ENCODE measurements at regions not wholly inside any gene's neighbourhood (a gene's known extent, or its start where the extent isn't known, plus 50 kb on each side); places are given as distances from the start of the nearest gene placed in this dataset.

GRCh38 chr18:8893221-8893620 lies 187.9 kb downstream of the MTCL1 start:
- no peak for TF ChIP-seq CTCF (IDR thresholded peaks at IDR 0.05)
- ChIA-PET CTCF (no interaction called here), POLR2A (no interaction called here)
- H3K9me3 Mint-ChIP-seq = peaks cover 2% of the 10 kb centered on the region
- DNase-seq (no peak), ATAC-seq (no peak)
- peaks cover 1% of the 10 kb centered on the region for H3K36me3 Mint-ChIP-seq (ENCODE audit: low read depth)
- H3K27me3 Mint-ChIP-seq = no peaks in the 10 kb centered on the region
- H3K4me3 Mint-ChIP-seq = no peak overlapping the region
- no peak overlapping the region for H3K27ac Mint-ChIP-seq
- H3K4me1 Mint-ChIP-seq (ENCODE audit: low read depth) = no peaks in the 10 kb centered on the region
- intact Hi-C loops (cut with micrococcal nuclease) = no loop called here

- DNase-seq (no peak), ATAC-seq (no peak)
- CTCF ChIA-PET = interaction anchor here (0.8 kb wide), 1 partner anchor 241 kb away, joined by 3 read pairs; no protein-coding TSS in a partner anchor
- TF ChIP-seq CTCF (IDR thresholded peaks at IDR 0.05) = no peak
- POLR2A ChIA-PET = no interaction called here
- Mint-ChIP-seq H3K36me3 (ENCODE audit: low read depth) (no peaks in the 10 kb centered on the region), H3K9me3 (peaks cover 2% of the 10 kb centered on the region), H3K27ac (no peak overlapping the region), H3K27me3 (no peaks in the 10 kb centered on the region), H3K4me3 (no peak overlapping the region), H3K4me1 (ENCODE audit: low read depth) (no peaks in the 10 kb centered on the region)
- intact Hi-C loops (cut with micrococcal nuclease) = no loop called here
These were observed 188.4 kb downstream of the MTCL1 start for GRCh38 chr18:8893628-8894231.

- no peak overlapping the region for H3K27ac Mint-ChIP-seq
- no peak for TF ChIP-seq CTCF (IDR thresholded peaks at IDR 0.05)
- DNase-seq (no peak), ATAC-seq (no peak)
- no peaks in the 10 kb centered on the region for H3K36me3 Mint-ChIP-seq (ENCODE audit: low read depth)
- H3K4me1 Mint-ChIP-seq (ENCODE audit: low read depth) = no peaks in the 10 kb centered on the region
- ChIA-PET POLR2A (no interaction called here), CTCF (interaction anchor here (0.8 kb wide), 1 partner anchor 242 kb away, joined by 3 read pairs; no protein-coding TSS in a partner anchor)
- intact Hi-C loops (cut with micrococcal nuclease) = no loop called here
- H3K4me3 Mint-ChIP-seq = no peak overlapping the region
- peaks cover 2% of the 10 kb centered on the region for H3K9me3 Mint-ChIP-seq
- no peaks in the 10 kb centered on the region for H3K27me3 Mint-ChIP-seq
These were observed 189.5 kb downstream of the MTCL1 start for GRCh38 chr18:8894823-8895222.

- Mint-ChIP-seq H3K27ac (no peak overlapping the region), H3K36me3 (ENCODE audit: low read depth) (no peaks in the 10 kb centered on the region), H3K9me3 (peaks cover 2% of the 10 kb centered on the region), H3K4me3 (no peak overlapping the region), H3K27me3 (no peaks in the 10 kb centered on the region), H3K4me1 (ENCODE audit: low read depth) (no peaks in the 10 kb centered on the region)
- intact Hi-C loops (cut with micrococcal nuclease) = no loop called here
- ChIA-PET POLR2A (no interaction called here), CTCF (no interaction called here)
- DNase-seq (no peak), ATAC-seq (no peak)
- TF ChIP-seq CTCF (IDR thresholded peaks at IDR 0.05) = no peak
These were observed 190.0 kb downstream of the MTCL1 start for GRCh38 chr18:8895341-8895740.

DNA sequence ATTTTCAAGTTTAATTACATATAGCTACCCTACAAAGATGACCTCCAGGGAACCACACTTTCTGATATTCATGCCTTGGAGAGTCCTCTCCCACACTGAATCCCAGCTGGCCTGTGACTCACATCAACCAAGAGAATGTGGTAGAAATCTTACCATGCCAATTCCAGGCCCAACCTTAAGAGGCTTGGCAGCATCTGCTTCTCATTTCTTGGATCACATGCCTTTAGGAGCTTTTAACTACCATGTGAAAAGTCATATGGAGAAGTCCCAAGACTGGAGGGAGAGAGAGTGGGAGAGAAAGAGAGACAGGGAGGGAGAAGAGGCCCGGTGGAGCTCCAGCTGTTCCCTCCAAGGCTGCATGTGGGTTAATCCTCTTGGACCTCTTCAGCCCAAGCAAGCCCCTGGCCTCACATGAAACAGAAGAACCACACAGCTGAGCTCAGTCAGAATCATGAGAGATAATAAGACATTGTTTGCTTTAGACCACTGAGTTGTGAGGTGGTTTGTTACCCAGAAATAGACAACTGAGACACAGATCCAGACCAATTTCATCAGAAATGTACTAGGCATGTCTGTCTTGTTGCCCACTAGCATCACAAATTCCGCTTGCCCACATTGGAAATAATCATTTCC lies 190.7 kb downstream of the MTCL1 start:
- intact Hi-C loops (cut with micrococcal nuclease) = no loop called here
- no peak for TF ChIP-seq CTCF (IDR thresholded peaks at IDR 0.05)
- Mint-ChIP-seq H3K27me3 (no peaks in the 10 kb centered on the region), H3K4me3 (no peak overlapping the region), H3K4me1 (ENCODE audit: low read depth) (no peaks in the 10 kb centered on the region), H3K36me3 (ENCODE audit: low read depth) (no peaks in the 10 kb centered on the region), H3K27ac (no peak overlapping the region), H3K9me3 (peaks cover 2% of the 10 kb centered on the region)
- POLR2A ChIA-PET = no interaction called here
- DNase-seq (no peak), ATAC-seq (no peak)
- CTCF ChIA-PET = no interaction called here
